GM23338 (cell line): ENCODE measurements at regions not wholly inside any gene's neighbourhood (a gene's known extent, or its start where the extent isn't known, plus 50 kb on each side); places are given as distances from the start of the nearest gene placed in this dataset.
"Not testable (repeated sequence)": the region's sequence is repeated elsewhere in the genome, so short reads cannot be mapped to it uniquely, and the experiment has no call there.

Experiments used
- ATAC-seq: fragments of 200-7000 bp; cut with Tn5 transposase; 3 replicates; pipeline ENCODE4 v1.9.1; 2020
- DNase-seq: peaks from one replicate; pipeline ENCODE4 v3.0.0-alpha.2; 2015; ENCODE audit warnings: low spot score
- H2AFZ ChIP-seq: fragments of 200-600 bp; sonication (generic); 2 replicates; pipeline ENCODE4 v1.8.0; 2016; ENCODE audit warnings: antibody characterized with exemption, mild to moderate bottlenecking, moderate library complexity
- H3F3A ChIP-seq: fragments of 200-600 bp; sonication (generic); replicated peaks from 2 replicates; pipeline ENCODE4 v1.8.0; 2017; ENCODE audit warnings: antibody characterized with exemption, mixed run types, low read depth
- H3K27ac ChIP-seq: fragments of 200-600 bp; sonication (generic); 2 replicates; pipeline ENCODE4 v1.6.1; 2016; ENCODE audit warnings: low read depth
- H3K27me3 ChIP-seq: fragments of 200-600 bp; sonication (generic); 2 replicates; pipeline ENCODE4 v1.8.0; 2016; ENCODE audit warnings: mild to moderate bottlenecking, mixed run types, moderate library complexity; ENCODE audit not compliant: insufficient read depth
- H3K36me3 ChIP-seq: fragments of 200-600 bp; sonication (generic); 2 replicates; pipeline ENCODE4 v1.8.0; 2016; ENCODE audit warnings: mild to moderate bottlenecking; ENCODE audit not compliant: insufficient read depth
- H3K4me1 ChIP-seq: fragments of 200-600 bp; sonication (generic); 2 replicates; pipeline ENCODE4 v1.8.0; 2016; ENCODE audit warnings: mild to moderate bottlenecking, moderate library complexity; ENCODE audit not compliant: insufficient read depth
- H3K4me2 ChIP-seq: fragments of 200-600 bp; sonication (generic); 2 replicates; pipeline ENCODE4 v1.7.1; 2017; ENCODE audit warnings: mixed run types
- H3K4me3 ChIP-seq: fragments of 200-600 bp; sonication (generic); 2 replicates; pipeline ENCODE4 v1.6.1; 2016; ENCODE audit warnings: mixed run types
- H3K79me2 ChIP-seq: fragments of 200-600 bp; sonication (generic); replicated peaks from 2 replicates; pipeline ENCODE4 v1.8.0; 2017; ENCODE audit warnings: mild to moderate bottlenecking; ENCODE audit not compliant: insufficient read depth
- H3K9me2 ChIP-seq: fragments of 200-600 bp; sonication (generic); 2 replicates; pipeline ENCODE4 v1.8.0; 2017; ENCODE audit not compliant: insufficient read depth
- H4K20me1 ChIP-seq: fragments of 200-600 bp; sonication (generic); replicated peaks from 2 replicates; pipeline ENCODE4 v1.8.0; 2017; ENCODE audit warnings: mild to moderate bottlenecking; ENCODE audit not compliant: insufficient read depth
- H3K27ac Mint-ChIP-seq: 2 replicates; pipeline ENCODE4 v1.8.0; 2020; ENCODE audit warnings: inconsistent platforms, mild to moderate bottlenecking, moderate library complexity, mixed read lengths
- H3K27me3 Mint-ChIP-seq: 3 replicates; pipeline ENCODE4 v1.8.0; 2022; ENCODE audit warnings: low read depth, mild to moderate bottlenecking, moderate library complexity, mixed read lengths, inconsistent platforms; ENCODE audit not compliant: insufficient read depth, poor library complexity
- H3K36me3 Mint-ChIP-seq: 3 replicates; pipeline ENCODE4 v1.8.0; 2021; ENCODE audit warnings: low read depth, mild to moderate bottlenecking, inconsistent platforms, moderate library complexity, mixed read lengths
- H3K4me1 Mint-ChIP-seq: 3 replicates; pipeline ENCODE4 v1.8.0; 2020; ENCODE audit warnings: mild to moderate bottlenecking, inconsistent platforms, mixed read lengths
- H3K4me3 Mint-ChIP-seq: 3 replicates; pipeline ENCODE4 v1.8.0; 2021; ENCODE audit warnings: moderate library complexity, mild to moderate bottlenecking, inconsistent platforms, mixed read lengths
- H3K9me3 Mint-ChIP-seq: 3 replicates; pipeline ENCODE4 v1.8.0; 2020; ENCODE audit warnings: moderate library complexity, mild to moderate bottlenecking, inconsistent platforms, mixed read lengths
- CREB1 ChIP-seq: fragments of 250-450 bp; sonication (Bioruptor Pico); IDR thresholded peaks from 2 replicates; pipeline ENCODE4 v1.5.0; 2020; ENCODE audit warnings: low read depth, mild to moderate bottlenecking, moderate library complexity
- EZH2 ChIP-seq: fragments of 200-600 bp; sonication (generic); IDR thresholded peaks from one replicate; pipeline ENCODE4 v1.8.0; 2017; ENCODE audit warnings: antibody characterized with exemption, mild to moderate bottlenecking, low read depth; ENCODE audit not compliant: unreplicated experiment
- JUNB ChIP-seq: IDR thresholded peaks from one replicate; pipeline ENCODE4 v1.6.1; 2016; ENCODE audit warnings: antibody characterized with exemption; ENCODE audit not compliant: unreplicated experiment
- NANOG ChIP-seq: IDR thresholded peaks from 2 replicates; pipeline ENCODE4 v1.6.1; 2016; ENCODE audit warnings: antibody characterized with exemption, borderline replicate concordance
- POLR2AphosphoS5 ChIP-seq: IDR thresholded peaks from 2 replicates; pipeline ENCODE4 v1.6.1; 2016; ENCODE audit warnings: antibody characterized with exemption, low read depth
- STAT1 ChIP-seq: IDR thresholded peaks from one replicate; pipeline ENCODE4 v1.6.1; 2016; ENCODE audit warnings: antibody characterized with exemption; ENCODE audit not compliant: unreplicated experiment
- ZNF331 ChIP-seq: fragments of 250-450 bp; sonication (Bioruptor Pico); IDR thresholded peaks from 2 replicates; pipeline ENCODE4 v1.5.0; 2020; ENCODE audit warnings: low read depth, mild to moderate bottlenecking, moderate library complexity
- TF ChIP-seq, protein P1 (sequence below): fragments of 250-450 bp; sonication (Bioruptor Pico); IDR thresholded peaks from 2 replicates; pipeline ENCODE4 v1.5.0; 2020; ENCODE audit warnings: mild to moderate bottlenecking, moderate library complexity
- TF ChIP-seq, protein P2 (sequence below): IDR thresholded peaks from 2 replicates; pipeline ENCODE4 v1.6.1; 2016; ENCODE audit warnings: antibody characterized with exemption

DNA sequence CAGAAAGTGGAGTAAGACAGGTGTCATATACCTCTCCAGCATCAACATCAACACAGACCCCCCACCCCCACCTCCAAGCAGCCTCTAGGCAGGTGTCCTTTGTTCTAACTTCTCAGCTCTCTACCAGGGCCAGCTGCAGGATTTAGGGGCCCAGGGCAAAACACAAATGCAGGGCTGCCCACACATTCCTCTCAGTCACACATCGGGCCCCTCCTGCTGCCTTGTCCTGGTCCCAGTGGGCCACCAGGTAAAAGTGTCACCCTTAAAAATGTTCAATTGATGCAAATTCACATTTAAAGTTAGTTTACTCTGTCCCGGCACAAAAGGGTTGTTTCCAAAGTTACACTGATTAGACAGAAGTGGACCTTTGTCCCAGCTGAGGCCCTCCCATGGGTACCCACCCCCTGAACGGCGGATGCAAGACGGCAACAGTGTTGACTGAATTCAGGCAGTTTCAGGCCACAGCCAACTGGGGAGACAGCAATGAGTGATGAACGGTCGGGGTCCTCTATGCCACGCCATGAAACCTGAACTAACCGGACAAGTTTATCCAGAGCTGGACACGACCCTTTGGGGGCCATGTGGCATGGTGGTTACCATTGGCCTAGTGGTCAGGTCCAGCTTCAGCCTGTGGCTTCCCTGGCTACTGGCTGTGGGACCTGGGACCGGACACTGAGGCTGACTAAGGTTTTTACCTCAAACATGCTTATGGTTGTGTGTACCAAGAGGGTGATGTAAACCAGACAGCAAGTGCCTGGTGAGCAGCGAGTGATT, 52.2 kb upstream of the UNC93A start:
- H3F3A ChIP-seq = peaks cover 38% of the 10 kb centered on the region
- H2AFZ ChIP-seq = no peak overlapping the region
- TF ChIP-seq CREB1 (CRISPR knock-in tag) = 0 out of 2 replicates have a peak, but pooled peaks have one; percentile 6
- no peak for TF ChIP-seq JUNB
- no peak for TF ChIP-seq ZNF331
- peak; percentile 23 for TF ChIP-seq POLR2AphosphoS5
- peaks cover 25% of the 10 kb centered on the region for H4K20me1 ChIP-seq
- peak overlapping the region; percentile 87; the same call in 1 of the 2 replicates for H3K27ac ChIP-seq
- peaks cover 62% of the 10 kb centered on the region for H3K4me1 ChIP-seq
- H3K27me3 ChIP-seq = no peaks in the 10 kb centered on the region
- no peaks in the 10 kb centered on the region for H3K9me2 ChIP-seq
- peak overlapping the region; percentile 69 for H3K4me2 ChIP-seq
- Mint-ChIP-seq H3K4me3 (no peak overlapping the region), H3K27ac (no peak overlapping the region), H3K36me3 (peaks cover 63% of the 10 kb centered on the region), H3K9me3 (peaks cover 4% of the 10 kb centered on the region), H3K4me1 (peaks cover 71% of the 10 kb centered on the region), H3K27me3 (peaks cover 25% of the 10 kb centered on the region)
- peaks cover 13% of the 10 kb centered on the region for H3K36me3 ChIP-seq
- H3K4me3 ChIP-seq = no peak overlapping the region
- peaks cover 16% of the 10 kb centered on the region for H3K79me2 ChIP-seq
- DNase-seq (peak; percentile 44), ATAC-seq (peak; percentile 62)

DNA sequence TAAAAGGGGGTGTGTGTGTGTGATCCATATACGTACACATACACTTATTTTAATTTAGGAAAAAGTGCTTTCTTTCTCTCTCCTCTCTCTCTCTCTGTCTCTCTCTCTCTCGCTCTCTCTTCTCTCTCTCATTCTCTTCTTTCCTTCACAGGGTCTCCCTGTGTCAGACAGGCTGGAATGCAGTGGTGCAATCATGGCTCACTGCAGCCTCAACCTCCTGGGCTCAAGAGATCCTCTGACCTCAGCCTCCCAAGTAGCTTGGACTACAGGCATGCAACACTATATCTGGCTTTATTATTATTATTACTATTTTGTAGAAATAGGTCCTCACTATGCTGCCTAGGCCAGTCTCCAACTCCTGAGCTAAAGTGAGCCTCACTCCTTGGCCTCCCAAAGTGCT, 51.6 kb upstream of the UNC93A start:
- Histone ChIP-seq H3K4me1 (peaks cover 56% of the 10 kb centered on the region), H3F3A (peaks cover 38% of the 10 kb centered on the region), H4K20me1 (peaks cover 25% of the 10 kb centered on the region)
- H3K4me3 ChIP-seq, ATAC-seq, H2AFZ ChIP-seq, H3K9me3 Mint-ChIP-seq, H3K4me2 ChIP-seq, H3K9me2 ChIP-seq, H3K4me3 Mint-ChIP-seq, H3K79me2 ChIP-seq, DNase-seq, H3K27ac ChIP-seq, H3K27ac Mint-ChIP-seq, H3K27me3 ChIP-seq, H3K36me3 ChIP-seq: not testable (repeated sequence)
- H3K27me3 Mint-ChIP-seq = peaks cover 24% of the 10 kb centered on the region
- H3K36me3 Mint-ChIP-seq = peaks cover 57% of the 10 kb centered on the region
- H3K4me1 Mint-ChIP-seq = peaks cover 71% of the 10 kb centered on the region

DNA sequence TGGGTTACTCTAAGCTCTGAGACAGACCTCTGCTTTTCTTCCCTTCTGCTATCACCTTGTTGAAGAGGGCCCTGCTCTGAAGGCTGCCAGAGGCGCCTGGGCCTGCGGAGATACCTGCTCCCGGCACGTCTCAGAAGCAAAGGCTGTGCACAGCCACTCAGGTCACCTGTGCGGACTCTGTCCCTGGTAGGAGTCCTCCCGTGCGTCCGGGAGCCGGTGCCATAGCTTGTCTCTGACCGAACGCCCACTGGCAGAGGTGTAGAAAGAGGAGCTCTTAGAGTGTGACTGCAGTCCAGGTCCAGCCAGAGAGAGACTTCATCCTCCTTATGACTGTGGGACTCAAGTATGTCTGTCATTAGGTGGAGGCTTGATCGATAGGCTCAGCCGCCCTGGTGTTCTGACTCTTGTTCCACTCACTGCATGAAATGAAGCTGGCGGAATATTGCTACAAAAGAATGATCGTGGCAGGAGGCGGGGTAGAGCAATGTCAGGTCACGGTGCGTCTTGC, 51.0 kb upstream of the UNC93A start:
- H3K27me3 ChIP-seq = no peaks in the 10 kb centered on the region
- peaks cover 4% of the 10 kb centered on the region for H3K36me3 ChIP-seq
- peaks cover 34% of the 10 kb centered on the region for H3F3A ChIP-seq
- peaks cover 51% of the 10 kb centered on the region for H3K4me1 ChIP-seq
- H3K79me2 ChIP-seq = peaks cover 5% of the 10 kb centered on the region
- peaks cover 51% of the 10 kb centered on the region for H3K36me3 Mint-ChIP-seq
- peaks cover 71% of the 10 kb centered on the region for H3K4me1 Mint-ChIP-seq
- H3K9me3 Mint-ChIP-seq = peaks cover 4% of the 10 kb centered on the region
- no peak overlapping the region for H3K4me2 ChIP-seq
- H4K20me1 ChIP-seq = peaks cover 20% of the 10 kb centered on the region
- DNase-seq = no peak
- H3K9me2 ChIP-seq = no peaks in the 10 kb centered on the region
- H3K4me3 ChIP-seq = no peak overlapping the region
- no peak for ATAC-seq
- H2AFZ ChIP-seq = no peak overlapping the region
- H3K27ac Mint-ChIP-seq = no peak overlapping the region
- H3K4me3 Mint-ChIP-seq = no peak overlapping the region
- H3K27me3 Mint-ChIP-seq = peaks cover 23% of the 10 kb centered on the region
- no peak overlapping the region for H3K27ac ChIP-seq
- TF ChIP-seq, protein P1, sequence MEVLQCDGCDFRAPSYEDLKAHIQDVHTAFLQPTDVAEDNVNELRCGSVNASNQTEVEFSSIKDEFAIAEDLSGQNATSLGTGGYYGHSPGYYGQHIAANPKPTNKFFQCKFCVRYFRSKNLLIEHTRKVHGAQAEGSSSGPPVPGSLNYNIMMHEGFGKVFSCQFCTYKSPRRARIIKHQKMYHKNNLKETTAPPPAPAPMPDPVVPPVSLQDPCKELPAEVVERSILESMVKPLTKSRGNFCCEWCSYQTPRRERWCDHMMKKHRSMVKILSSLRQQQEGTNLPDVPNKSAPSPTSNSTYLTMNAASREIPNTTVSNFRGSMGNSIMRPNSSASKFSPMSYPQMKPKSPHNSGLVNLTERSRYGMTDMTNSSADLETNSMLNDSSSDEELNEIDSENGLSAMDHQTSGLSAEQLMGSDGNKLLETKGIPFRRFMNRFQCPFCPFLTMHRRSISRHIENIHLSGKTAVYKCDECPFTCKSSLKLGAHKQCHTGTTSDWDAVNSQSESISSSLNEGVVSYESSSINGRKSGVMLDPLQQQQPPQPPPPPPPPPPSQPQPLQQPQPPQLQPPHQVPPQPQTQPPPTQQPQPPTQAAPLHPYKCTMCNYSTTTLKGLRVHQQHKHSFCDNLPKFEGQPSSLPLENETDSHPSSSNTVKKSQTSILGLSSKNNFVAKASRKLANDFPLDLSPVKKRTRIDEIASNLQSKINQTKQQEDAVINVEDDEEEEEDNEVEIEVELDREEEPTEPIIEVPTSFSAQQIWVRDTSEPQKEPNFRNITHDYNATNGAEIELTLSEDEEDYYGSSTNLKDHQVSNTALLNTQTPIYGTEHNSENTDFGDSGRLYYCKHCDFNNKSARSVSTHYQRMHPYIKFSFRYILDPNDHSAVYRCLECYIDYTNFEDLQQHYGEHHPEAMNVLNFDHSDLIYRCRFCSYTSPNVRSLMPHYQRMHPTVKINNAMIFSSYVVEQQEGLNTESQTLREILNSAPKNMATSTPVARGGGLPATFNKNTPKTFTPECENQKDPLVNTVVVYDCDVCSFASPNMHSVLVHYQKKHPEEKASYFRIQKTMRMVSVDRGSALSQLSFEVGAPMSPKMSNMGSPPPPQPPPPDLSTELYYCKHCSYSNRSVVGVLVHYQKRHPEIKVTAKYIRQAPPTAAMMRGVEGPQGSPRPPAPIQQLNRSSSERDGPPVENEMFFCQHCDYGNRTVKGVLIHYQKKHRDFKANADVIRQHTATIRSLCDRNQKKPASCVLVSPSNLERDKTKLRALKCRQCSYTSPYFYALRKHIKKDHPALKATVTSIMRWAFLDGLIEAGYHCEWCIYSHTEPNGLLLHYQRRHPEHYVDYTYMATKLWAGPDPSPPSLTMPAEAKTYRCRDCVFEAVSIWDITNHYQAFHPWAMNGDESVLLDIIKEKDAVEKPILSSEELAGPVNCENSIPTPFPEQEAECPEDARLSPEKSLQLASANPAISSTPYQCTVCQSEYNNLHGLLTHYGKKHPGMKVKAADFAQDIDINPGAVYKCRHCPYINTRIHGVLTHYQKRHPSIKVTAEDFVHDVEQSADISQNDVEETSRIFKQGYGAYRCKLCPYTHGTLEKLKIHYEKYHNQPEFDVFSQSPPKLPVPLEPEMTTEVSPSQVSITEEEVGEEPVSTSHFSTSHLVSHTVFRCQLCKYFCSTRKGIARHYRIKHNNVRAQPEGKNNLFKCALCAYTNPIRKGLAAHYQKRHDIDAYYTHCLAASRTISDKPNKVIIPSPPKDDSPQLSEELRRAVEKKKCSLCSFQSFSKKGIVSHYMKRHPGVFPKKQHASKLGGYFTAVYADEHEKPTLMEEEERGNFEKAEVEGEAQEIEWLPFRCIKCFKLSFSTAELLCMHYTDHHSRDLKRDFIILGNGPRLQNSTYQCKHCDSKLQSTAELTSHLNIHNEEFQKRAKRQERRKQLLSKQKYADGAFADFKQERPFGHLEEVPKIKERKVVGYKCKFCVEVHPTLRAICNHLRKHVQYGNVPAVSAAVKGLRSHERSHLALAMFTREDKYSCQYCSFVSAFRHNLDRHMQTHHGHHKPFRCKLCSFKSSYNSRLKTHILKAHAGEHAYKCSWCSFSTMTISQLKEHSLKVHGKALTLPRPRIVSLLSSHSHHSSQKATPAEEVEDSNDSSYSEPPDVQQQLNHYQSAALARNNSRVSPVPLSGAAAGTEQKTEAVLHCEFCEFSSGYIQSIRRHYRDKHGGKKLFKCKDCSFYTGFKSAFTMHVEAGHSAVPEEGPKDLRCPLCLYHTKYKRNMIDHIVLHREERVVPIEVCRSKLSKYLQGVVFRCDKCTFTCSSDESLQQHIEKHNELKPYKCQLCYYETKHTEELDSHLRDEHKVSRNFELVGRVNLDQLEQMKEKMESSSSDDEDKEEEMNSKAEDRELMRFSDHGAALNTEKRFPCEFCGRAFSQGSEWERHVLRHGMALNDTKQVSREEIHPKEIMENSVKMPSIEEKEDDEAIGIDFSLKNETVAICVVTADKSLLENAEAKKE (CRISPR knock-in tag) = no peak
- TF ChIP-seq ZNF331 = no peak
- no peak for TF ChIP-seq CREB1 (CRISPR knock-in tag)
- no peak for TF ChIP-seq NANOG
- TF ChIP-seq, protein P2, sequence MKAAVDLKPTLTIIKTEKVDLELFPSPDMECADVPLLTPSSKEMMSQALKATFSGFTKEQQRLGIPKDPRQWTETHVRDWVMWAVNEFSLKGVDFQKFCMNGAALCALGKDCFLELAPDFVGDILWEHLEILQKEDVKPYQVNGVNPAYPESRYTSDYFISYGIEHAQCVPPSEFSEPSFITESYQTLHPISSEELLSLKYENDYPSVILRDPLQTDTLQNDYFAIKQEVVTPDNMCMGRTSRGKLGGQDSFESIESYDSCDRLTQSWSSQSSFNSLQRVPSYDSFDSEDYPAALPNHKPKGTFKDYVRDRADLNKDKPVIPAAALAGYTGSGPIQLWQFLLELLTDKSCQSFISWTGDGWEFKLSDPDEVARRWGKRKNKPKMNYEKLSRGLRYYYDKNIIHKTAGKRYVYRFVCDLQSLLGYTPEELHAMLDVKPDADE = no peak
- no peak for TF ChIP-seq JUNB
- no peak for TF ChIP-seq EZH2
- TF ChIP-seq STAT1 = no peak
